HG03064 (cell line): ENCODE measurements at regions not wholly inside any gene's neighbourhood (a gene's known extent, or its start where the extent isn't known, plus 50 kb on each side); places are given as distances from the start of the nearest gene placed in this dataset.
"Not testable (repeated sequence)": the region's sequence is repeated elsewhere in the genome, so short reads cannot be mapped to it uniquely, and the experiment has no call there.

Experiments
- ATAC-seq: cut with Tn5 transposase; IDR thresholded peaks from one replicate; pipeline ENCODE4 v1.9.1; 2021; ENCODE audit warnings: low read depth; ENCODE audit not compliant: unreplicated experiment

DNA sequence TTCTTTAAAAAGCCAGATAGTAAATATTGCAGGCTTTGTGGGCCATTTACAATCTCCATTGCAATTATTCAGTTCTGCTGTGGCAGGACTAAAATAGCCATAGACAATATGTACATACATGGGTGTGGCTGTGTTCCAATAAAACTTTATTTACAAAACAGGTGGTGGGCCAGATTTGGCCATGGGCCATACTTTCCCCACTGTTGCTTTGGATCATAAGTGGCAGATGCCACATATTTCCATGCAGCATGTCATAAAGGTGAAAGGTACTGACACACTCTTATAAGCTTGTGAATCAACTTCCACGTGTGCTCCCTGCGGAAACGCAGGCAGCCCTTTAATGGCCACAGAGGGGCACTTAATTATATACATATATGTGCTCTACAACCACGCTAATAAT is 244.4 kb upstream of the FOXN3 start:
- ATAC-seq = no peak

DNA sequence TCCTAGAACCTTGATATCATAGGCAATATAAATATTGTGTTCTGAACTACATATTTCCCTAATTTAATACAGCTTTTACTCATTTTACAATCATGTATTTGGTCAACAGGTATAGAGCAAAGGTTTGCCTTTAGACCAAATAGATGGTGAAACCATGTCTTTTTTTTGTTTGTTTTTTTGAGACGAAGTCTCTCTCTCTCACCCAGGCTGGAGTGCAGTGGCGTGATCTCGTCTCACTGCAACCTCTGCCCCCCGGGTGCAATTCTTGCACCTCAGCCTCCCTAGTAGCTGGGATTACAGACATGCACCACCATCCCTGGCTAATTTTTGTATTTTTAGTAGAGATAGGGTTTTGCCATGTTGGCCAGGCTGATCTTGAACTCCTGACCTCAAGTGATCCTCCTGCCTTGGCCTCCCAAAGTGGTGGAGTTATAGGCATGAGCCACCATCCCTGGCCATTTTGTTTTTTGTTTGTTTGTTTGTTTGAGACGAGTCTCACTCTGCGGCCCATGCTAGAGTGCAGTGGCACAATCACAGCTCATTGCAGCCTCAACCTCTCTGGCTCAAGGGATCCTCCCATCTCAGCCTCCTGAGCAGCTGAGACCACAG is 243.7 kb upstream of the FOXN3 start:
- not testable (repeated sequence) for ATAC-seq

DNA sequence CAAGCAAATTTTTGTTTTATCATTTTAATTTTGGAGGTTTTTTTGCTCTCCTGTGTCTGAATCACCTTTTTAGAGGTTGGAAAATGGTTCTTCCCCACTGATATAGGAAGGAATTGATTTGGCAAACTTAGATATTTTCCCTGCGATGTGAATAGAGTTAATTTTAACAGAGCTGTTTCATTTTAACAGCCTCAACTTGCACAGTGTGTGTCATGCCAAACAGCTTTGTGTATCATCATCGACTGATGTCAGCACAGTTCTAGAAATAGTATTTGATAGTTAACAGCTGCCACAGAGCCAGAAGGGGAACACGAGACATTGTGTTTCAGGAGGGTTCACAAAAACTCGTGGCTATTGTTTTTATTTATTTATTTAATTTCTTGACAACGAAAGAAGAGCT is 243.1 kb upstream of the FOXN3 start:
- no peak for ATAC-seq

DNA sequence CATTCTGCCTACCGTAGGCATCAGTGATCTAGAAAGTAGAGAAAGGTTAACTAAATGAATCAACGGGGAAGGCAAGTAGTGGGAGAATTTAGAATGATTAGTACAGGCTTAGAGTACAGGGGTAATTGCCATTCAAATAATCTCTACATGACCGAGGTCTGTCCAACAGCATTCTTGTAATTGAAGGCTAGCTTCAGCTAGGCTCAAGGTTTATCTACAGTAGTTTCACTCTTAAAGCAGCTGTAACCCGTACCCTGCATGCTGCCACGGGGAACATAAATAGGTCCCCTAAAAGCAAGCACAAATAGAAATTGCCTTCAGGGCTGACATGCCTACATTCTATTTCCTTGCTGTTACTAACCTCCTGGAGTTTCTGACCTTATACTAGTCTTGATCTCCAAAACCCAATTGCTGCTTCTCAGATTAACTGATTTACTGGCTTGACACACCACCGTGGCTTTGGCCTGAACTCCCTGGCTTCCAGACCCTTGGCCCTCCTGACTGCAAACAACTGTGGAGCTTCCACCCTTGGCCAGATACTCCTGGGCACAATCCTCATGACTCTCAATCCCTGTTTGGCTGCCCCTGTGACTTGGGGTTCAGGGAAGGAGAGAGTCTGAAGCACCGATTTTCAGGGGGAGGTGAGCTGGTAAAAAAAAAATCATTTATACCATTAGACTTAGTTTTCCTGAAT is 242.1 kb upstream of the FOXN3 start:
- no peak for ATAC-seq

DNA sequence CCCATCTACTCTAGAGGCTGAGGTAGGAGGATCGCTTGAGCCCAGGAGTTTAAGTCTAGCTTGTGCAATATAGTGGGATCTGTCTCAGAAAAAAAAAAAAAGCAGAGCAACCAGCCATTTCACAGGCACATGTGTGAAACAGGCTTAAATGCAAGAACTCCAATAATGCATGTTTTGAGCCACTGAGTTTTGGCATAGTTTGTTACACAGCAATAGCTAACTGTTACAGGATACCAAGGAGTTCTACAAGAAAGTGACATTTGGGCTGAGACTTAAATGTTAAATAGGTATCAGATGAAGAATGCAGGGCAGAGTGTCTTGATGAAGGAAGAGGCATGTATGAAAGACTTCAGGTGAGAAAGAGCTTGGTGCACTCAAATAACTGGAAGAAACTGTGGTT is 240.0 kb upstream of the FOXN3 start:
- no peak for ATAC-seq

DNA sequence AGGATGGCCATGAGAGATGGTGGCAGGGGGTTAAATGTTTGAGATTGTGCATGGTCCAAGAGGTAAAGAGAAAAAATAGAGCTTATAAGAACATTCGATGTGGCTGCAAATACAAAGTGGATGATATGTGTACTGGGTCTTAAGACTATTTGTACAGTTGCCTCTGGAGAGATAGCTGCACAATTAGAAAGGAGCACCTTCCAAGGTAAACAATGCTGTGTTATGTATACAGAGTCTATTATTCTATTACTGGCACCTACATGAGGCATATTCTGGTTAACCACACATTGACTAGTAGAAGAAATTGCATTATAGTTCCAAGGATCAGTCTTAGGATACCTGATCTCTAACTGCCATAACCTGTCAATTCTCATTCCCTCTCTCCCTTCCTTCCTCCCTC is 238.0 kb upstream of the FOXN3 start:
- no peak for ATAC-seq

DNA sequence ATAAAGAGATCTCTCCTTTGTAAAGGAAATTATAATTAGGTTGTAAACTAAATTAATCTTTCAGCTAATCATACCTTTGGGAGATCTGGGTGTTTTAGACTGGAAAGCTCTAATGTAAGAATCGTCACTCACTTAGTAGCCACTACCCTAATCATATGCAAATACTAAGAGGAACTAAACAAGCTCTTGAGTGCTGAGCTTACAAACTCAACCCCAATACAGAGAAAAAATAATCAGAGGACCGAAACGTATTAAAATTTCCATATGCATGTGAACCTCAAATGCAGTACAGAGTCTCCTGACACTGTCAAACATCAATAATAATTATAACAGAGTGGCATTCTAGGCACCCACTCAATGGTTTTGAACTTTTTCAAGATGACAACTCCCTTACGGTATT is 235.3 kb upstream of the FOXN3 start:
- ATAC-seq = no peak

DNA sequence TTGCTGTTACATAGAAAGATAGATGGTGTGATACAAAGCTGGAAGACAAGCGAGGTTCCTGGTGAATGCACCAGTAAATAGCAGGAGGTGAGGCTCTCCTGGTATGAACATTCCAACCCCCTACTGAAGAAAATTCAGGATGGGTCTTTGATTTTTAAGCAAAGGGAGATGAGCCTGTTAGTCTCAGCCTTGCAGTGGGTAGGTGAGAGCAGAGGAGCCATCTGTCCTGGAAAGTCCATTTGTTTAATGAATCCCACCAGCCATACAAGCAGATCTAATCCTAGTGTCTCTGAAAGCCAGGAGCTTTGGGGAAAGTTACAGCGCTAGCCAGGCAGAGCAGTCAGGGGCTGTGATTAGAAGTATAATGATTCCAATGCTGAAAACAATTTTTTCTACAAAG is 234.8 kb upstream of the FOXN3 start:
- ATAC-seq = no peak

DNA sequence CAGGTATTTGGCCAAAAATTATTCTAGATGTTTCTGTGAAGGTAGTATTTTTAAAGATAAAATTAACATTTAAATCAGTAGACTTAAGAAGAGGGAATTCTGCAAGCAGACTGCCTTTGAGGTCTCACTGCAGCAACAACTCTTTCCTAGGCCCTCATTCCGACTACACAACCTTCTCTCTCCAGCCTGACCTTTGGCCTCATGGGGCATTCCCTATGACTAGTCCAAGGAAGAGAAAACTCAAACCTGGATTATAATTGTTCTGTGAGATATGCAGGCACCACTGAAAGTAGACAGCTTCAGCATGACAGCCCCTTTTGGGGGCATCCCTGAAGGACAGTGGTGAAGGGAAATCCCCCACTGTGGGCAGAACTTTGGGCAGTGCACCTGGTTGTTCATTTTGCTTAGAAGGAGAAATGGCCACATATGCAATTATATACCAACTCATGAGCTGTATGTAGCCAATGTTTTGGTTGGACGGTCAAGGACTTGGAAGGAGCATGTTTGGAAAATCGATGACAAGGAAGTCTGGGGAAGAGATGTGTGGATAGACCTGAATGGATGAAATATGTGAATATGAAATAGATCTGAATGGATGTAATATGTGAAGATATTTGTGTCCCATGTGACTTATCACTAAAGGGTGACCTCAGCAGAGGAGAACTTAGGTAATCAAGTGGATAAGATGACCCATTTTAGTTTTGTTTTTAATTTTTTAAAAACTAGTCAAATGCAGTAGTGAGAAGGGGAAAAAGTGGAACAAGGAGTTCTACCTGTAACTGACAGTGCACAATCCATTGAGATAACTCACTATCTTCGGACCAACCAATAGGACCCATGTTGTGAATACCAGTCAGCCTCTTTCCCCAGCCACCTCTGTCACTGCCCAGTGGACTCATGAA is 233.3 kb upstream of the FOXN3 start:
- ATAC-seq = no peak

DNA sequence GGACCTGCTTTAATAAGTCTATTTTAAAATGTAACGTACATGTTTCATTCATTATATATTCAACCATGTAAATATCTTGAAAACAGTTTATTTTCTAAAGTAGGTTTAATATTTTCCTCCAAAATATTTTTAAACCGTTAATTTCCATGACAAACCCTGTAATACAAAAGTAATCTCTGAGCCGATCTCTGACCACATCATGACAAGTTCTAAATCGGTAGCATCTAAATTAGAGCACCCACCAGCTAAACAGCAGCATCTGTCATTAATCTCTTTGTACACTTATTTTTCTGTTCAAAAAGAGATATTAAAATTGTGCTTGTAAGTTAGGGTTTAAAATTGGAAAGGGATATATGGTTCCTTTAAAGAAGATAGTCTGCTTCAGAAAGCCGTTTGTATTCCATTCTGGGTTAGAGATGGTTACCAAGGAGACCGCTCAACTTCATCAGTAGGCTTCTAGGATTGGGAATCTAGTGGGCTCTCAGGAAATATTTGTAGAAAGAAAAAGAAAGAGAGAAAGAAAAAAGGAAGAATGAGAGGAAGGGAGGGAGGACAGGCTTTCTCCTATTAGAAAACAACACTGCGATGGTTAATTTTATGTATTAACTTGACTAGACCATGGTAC is 232.5 kb upstream of the FOXN3 start:
- no peak for ATAC-seq

DNA sequence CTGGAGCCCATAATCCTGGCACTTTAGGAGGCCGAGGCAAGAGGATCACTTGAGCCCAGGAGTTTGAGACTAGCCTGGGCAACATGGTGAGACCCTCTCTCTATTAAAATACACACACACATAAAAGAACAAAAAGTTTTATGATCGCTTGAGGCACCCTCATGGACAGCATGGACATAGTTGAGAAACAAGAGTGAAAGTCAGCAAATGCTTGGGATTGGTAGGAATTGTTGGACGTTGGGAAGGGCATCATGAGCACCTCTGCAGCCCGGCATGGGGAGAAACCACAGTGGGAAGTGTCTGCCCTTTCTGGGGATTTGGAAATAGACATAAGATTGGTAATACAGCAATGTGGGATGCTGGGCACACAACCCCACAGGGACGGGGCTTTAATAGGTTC is 231.9 kb upstream of the FOXN3 start:
- ATAC-seq = no peak

DNA sequence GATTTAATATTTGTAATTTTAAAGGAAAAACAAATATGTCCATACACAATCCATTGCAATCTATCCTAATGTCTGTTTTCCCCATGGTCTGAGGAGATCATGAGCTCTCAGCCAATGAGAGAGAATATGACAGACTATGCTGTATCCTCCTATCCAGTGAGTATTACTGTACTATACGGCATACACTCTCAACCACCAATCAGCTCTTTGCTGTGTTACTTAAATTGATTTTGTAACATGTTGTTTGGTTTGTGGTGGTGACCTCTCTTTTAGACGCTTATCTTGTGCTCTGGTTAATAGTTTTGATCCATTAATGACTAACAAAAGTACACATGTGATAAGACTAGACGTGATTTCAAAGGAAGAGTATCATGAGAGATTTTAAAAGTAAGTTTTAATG is 231.5 kb upstream of the FOXN3 start:
- ATAC-seq = no peak

DNA sequence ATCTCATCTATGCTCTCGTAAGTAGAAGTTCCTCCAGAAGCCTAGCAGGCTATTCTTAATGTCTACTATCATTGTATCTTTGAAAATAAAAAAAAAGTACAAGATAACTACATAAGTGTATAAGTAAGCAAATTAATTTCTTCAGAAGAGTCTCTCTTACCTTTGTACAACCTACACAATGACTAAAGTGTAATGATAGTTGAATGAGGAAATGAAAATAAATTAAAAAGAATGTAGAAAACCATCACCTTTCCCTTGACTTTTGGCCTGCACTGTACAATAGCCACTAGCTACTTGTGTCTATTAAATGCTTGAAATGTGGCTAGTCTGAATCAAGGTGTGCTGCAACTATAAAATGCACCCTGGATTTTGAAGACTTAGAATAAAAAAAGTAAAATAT is 229.9 kb upstream of the FOXN3 start:
- ATAC-seq = no peak

DNA sequence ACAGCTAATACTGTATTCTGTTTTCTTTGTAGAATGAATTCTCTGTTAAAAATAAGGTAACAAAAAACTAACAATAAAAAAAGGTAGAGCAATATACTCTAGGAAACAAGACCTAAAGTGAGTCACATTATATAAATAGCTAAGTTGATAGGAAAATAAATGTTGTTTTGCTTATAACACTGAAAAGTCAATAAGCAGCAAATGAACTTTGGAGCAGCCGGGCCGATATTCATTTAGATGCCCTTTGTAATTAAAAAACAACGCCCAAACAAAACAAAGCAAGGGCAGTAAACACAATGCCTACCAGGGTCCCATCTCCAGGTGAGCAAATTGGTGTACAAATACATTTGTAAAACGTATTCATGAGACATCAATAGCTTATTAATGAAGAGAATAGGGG is 227.6 kb upstream of the FOXN3 start:
- ATAC-seq = no peak

DNA sequence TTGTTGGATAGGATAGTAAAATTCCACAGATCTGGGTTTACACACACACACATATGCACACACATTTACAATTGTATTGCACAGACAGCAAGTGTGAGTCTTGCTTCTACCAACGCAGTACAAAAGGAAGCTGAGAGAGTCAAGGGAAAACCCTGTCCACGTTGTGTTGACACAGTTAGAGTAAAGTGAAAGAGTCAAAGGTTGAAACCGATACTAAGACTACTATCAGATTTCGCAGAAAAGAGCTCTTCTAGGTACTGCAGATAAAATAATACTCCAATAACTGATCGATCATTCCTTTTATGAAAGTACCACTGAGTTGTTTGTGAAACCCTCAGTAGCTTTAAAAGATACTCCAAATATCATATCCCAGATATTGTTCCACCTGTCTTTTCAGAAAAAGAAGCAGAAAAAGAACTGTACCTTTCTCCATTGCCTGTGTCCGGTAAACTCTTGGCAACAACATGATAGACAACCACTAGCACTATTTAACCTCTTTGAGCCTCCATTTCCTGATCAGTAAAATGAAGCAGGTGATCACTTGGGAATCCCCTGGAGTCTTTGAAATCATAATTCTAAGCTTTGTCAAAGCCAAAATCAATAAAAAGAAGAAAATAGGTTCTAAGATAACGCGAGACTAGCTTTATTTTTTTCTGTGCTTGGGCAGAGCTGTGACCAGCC is 224.6 kb upstream of the FOXN3 start:
- peak; percentile 93 for ATAC-seq

DNA sequence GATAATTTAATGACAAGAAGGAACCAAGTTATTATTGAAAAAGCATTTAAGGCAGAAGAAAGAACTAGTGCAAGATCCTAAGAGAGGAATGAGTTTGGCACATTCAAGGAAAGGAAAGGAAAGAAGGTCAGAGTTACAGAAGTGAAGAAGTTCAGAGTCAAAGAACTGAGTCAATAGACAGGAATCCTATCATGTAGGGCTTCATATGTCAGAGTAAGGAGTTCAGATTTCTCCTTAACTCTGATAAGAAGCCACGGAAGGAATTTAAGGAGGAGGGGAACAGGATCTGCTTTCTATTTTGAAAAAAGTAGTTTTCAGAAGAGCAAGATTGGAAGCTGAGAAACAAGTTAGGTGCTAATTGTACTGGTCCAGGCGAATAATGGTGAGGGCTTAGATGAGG is 223.1 kb upstream of the FOXN3 start:
- ATAC-seq = no peak

DNA sequence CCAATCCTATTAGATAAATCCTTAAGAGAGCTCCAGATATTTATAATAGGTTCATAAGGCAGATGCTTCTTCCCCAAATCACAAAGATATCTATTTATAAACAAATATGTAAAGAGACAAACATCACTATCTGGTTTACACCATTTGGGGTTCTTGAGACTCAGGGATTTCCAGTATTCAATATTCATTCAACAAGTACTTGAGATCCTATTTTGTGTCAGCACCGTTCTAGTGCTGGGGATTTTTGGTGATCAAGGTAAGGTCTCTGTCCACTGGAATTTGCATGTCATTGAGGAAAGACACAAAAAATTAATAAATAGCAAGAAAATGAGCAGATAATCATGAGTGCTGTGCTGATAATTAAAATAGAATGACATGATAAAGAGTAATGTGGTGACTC is 222.7 kb upstream of the FOXN3 start:
- ATAC-seq = no peak

DNA sequence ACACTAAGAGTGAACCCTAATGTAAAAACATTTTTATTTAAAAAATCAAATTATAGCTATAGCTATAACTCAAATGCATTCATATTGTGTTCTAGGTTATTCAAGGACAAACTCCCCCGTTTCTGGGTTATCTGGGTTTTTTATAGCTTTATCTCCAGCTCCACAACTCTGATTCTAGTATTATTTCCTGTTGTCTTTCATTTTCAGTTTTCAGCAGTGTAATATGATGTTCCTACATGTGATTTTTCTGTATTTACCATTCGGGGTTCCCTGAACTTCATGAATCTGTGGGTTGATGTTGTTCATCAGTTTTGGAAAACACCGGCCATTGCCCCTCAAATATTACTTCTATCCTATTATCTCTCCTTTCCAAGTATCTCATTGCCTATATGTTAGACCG is 221.9 kb upstream of the FOXN3 start:
- ATAC-seq = no peak

DNA sequence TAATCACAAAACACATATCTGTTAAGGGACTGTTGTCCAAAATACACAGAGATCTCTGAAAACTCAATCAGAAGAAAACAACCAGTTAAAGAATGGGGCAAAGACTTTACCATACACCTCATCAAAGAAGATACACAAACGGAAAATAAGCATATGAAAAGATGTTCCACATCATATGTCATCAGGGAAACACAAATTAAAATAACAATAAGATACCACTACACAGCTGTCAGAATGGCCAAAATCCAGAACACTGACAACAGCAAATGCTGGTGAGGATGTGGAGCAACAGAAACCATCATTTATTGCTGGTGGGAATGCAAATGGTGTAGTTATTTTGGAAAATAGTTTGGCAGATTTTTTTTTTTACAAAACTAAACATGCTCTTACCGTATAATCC is 220.5 kb upstream of the FOXN3 start:
- no peak for ATAC-seq

DNA sequence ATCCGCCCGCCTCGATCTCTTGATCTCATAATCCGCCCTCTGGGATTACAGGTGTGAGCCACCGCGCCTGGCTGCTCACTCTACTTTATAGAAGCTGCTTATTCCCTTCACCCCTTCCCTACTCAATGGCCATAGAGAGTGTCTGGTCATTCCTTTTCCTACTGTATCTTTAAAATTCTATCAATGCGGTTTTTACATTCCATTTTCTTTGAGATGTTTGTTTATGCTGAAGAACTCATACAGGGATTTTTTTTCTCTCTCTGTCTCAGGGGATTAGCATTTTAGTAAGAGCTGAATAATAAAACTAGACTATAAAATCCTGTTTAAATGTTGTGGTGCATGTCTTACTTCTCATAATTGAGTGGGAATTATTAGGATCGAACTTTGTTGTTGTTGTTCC is 218.6 kb upstream of the FOXN3 start:
- no peak for ATAC-seq

DNA sequence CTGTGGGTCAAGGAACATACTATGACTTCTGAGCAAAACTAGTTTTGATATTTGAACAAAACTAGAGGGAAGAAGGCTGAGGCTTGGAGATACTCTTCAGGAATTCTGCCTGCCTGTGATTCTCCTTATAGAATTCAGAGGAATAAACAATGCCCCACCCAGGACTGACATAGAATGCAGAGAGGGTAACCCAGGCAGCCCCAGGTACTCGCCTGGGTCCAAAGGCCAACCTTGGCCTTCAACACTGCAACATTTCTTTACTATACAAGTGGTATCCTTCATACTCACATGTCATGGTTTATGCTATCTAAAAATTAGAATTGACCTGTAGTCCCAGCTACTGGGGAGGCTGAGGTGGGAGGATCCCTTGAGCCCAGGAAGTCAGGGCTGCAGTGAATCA is 217.0 kb upstream of the FOXN3 start:
- no peak for ATAC-seq
